ENCODE measurements at regions not wholly inside any gene's neighbourhood (a gene's known extent, or its start where the extent isn't known, plus 50 kb on each side); places are given as distances from the start of the nearest gene placed in this dataset.

- Histone ChIP-seq H3K36me3 (ENCODE audit: control insufficient read depth in 2 of 2, extremely low read depth in 1 of 2, insufficient read depth in 2 of 2, low read length in 2 of 2) (no peaks in the 10 kb centered on the region), H3K27me3 (ENCODE audit: control insufficient read depth, extremely low read depth, insufficient read depth, low read length) (no peaks in the 10 kb centered on the region), H3K4me1 (ENCODE audit: control insufficient read depth, extremely low read depth, insufficient read depth, low read length) (no peaks in the 10 kb centered on the region), H4K20me1 (ENCODE audit: control insufficient read depth, extremely low read depth, insufficient read depth, low read length) (no peaks in the 10 kb centered on the region), H3K9ac (ENCODE audit: control insufficient read depth, extremely low read depth, insufficient read depth, low read length) (no peak overlapping the region), H3K4me2 (ENCODE audit: control insufficient read depth, extremely low read depth, insufficient read depth, low read depth, low read length) (no peak overlapping the region), H3K9me3 (ENCODE audit: control insufficient read depth, low read depth, low read length) (no peaks in the 10 kb centered on the region), H3K9me1 (ENCODE audit: control insufficient read depth, extremely low read depth, insufficient read depth, low read length) (no peaks in the 10 kb centered on the region), H2AFZ (ENCODE audit: control insufficient read depth, low read length) (no peak overlapping the region), H3K79me2 (ENCODE audit: control insufficient read depth, insufficient read depth, low read length) (no peaks in the 10 kb centered on the region), H3K27ac (ENCODE audit: control insufficient read depth, insufficient read depth, low read length) (no peak overlapping the region), H3K4me3 (ENCODE audit: control insufficient read depth in 2 of 3, extremely low read depth in 1 of 3, insufficient read depth in 2 of 3, low read depth in 1 of 3, low read length in 3 of 3) (no peak overlapping the region)
- no peak for FAIRE-seq
- TF ChIP-seq EZH2 (IDR thresholded peaks at IDR 0.05; ENCODE audit: low read length) (no peak), CTCF (optimal IDR thresholded peaks at IDR 0.05 in 1 of 3, IDR thresholded peaks at IDR 0.05 in 1 of 3, conservative IDR thresholded peaks at IDR 0.05 in 1 of 3; ENCODE audit: extremely low read depth in 1 of 3, insufficient read depth in 2 of 3, low read length in 3 of 3) (no peak)
- no peak for DNase-seq (ENCODE audit: low read depth, low spot score)
- dilution Hi-C loops (cut with MboI; ENCODE audit: extremely low pct_ligation_motif_present, low sequenced_read_pairs) = no loop called here
These were observed 99.1 kb upstream of the TMTC1 start for GRCh38 chr12:29882846-29883245.

GRCh38 chr12:29880987-29881386 lies 97.2 kb upstream of the TMTC1 start:
- dilution Hi-C loops (cut with MboI; ENCODE audit: extremely low pct_ligation_motif_present, low sequenced_read_pairs) = no loop called here
- no peak for FAIRE-seq

More at GRCh38 chr12:29880987-29881386, 97.2 kb upstream of the TMTC1 start:
- no peak overlapping the region for H3K4me3 ChIP-seq (ENCODE audit: control insufficient read depth in 2 of 3, extremely low read depth in 1 of 3, insufficient read depth in 2 of 3, low read depth in 1 of 3, low read length in 3 of 3)
- H3K79me2 ChIP-seq (ENCODE audit: control insufficient read depth, insufficient read depth, low read length) = no peaks in the 10 kb centered on the region
- no peak for DNase-seq (ENCODE audit: low read depth, low spot score)
- no peaks in the 10 kb centered on the region for H3K9me3 ChIP-seq (ENCODE audit: control insufficient read depth, low read depth, low read length)
- no peaks in the 10 kb centered on the region for H3K27me3 ChIP-seq (ENCODE audit: control insufficient read depth, extremely low read depth, insufficient read depth, low read length)
- no peak overlapping the region for H3K27ac ChIP-seq (ENCODE audit: control insufficient read depth, insufficient read depth, low read length)
- H4K20me1 ChIP-seq (ENCODE audit: control insufficient read depth, extremely low read depth, insufficient read depth, low read length) = no peaks in the 10 kb centered on the region
- H3K4me2 ChIP-seq (ENCODE audit: control insufficient read depth, extremely low read depth, insufficient read depth, low read depth, low read length) = no peak overlapping the region
- no peaks in the 10 kb centered on the region for H3K9me1 ChIP-seq (ENCODE audit: control insufficient read depth, extremely low read depth, insufficient read depth, low read length)
- TF ChIP-seq EZH2 (IDR thresholded peaks at IDR 0.05; ENCODE audit: low read length) (no peak), CTCF (optimal IDR thresholded peaks at IDR 0.05 in 1 of 3, IDR thresholded peaks at IDR 0.05 in 1 of 3, conservative IDR thresholded peaks at IDR 0.05 in 1 of 3; ENCODE audit: extremely low read depth in 1 of 3, insufficient read depth in 2 of 3, low read length in 3 of 3) (no peak)
- H3K4me1 ChIP-seq (ENCODE audit: control insufficient read depth, extremely low read depth, insufficient read depth, low read length) = no peaks in the 10 kb centered on the region
- no peak overlapping the region for H2AFZ ChIP-seq (ENCODE audit: control insufficient read depth, low read length)
- H3K36me3 ChIP-seq (ENCODE audit: control insufficient read depth in 2 of 2, extremely low read depth in 1 of 2, insufficient read depth in 2 of 2, low read length in 2 of 2) = no peaks in the 10 kb centered on the region
- no peak overlapping the region for H3K9ac ChIP-seq (ENCODE audit: control insufficient read depth, extremely low read depth, insufficient read depth, low read length)

Measured in keratinocyte (primary cell).